A549 (cell line): ENCODE measurements at regions not wholly inside any gene's neighbourhood (a gene's known extent, or its start where the extent isn't known, plus 50 kb on each side); places are given as distances from the start of the nearest gene placed in this dataset.

Experiments used
- CEBPB ChIP-seq, 2 experiments: fragments of >200 bp in 1 of 2; sonication (Bioruptor Twin) in 1 of 2; formaldehyde crosslinking in 1 of 2; IDR thresholded peaks; 2 replicates each; pipeline ENCODE4 v1.6.1; 2012 to 2016
- CTCF ChIP-seq: fragments of >200 bp; sonication (Bioruptor Twin); formaldehyde crosslinking; IDR thresholded peaks from 3 replicates; pipeline ENCODE4 v1.5.1; 2016
- GATA3 ChIP-seq: IDR thresholded peaks from 2 replicates; pipeline ENCODE4 v1.6.1; 2012; ENCODE audit warnings: borderline replicate concordance
- KDM1A ChIP-seq: fragments of 200-600 bp; sonication (generic); IDR thresholded peaks from 2 replicates; pipeline ENCODE4 v1.6.1; 2016; ENCODE audit warnings: low read depth, mild to moderate bottlenecking
- MAZ ChIP-seq: fragments of 150-350 bp; IDR thresholded peaks from 2 replicates; pipeline ENCODE4 v1.6.1; 2014; ENCODE audit warnings: antibody characterized with exemption, low read depth, low read length, borderline replicate concordance
- MYC ChIP-seq: IDR thresholded peaks from 2 replicates; pipeline ENCODE4 v1.6.1; 2012; ENCODE audit warnings: mild to moderate bottlenecking, inconsistent platforms, low read length, improper control_type of control experiment, borderline replicate concordance
- POLR2A ChIP-seq: IDR thresholded peaks from 2 replicates; pipeline ENCODE4 v1.6.1; 2012; ENCODE audit warnings: mild to moderate bottlenecking, low read length
- POLR2AphosphoS2 ChIP-seq: conservative IDR thresholded peaks from 2 replicates; pipeline ENCODE4 v1.6.1; 2012; ENCODE audit warnings: low read length, improper control_type of control experiment, inconsistent platforms
- REST ChIP-seq: fragments of 200-600 bp; sonication (generic); IDR thresholded peaks from 2 replicates; pipeline ENCODE4 v1.6.1; 2016; ENCODE audit warnings: antibody characterized with exemption, mild to moderate bottlenecking, moderate library complexity
- RNF2 ChIP-seq: fragments of 200-600 bp; sonication (generic); IDR thresholded peaks from 2 replicates; pipeline ENCODE4 v1.6.1; 2016; ENCODE audit warnings: low read depth, mild to moderate bottlenecking, antibody characterized with exemption, moderate library complexity, borderline replicate concordance
- SREBF2 ChIP-seq: fragments of 450-650 bp; IDR thresholded peaks from 2 replicates; pipeline ENCODE4 v1.6.1; 2014; ENCODE audit warnings: mild to moderate bottlenecking, moderate library complexity
- ZNF302 ChIP-seq: fragments of 250-450 bp; sonication (Bioruptor Pico); IDR thresholded peaks from 2 replicates; pipeline ENCODE4 v1.9.0; 2021; ENCODE audit warnings: inconsistent platforms, mild to moderate bottlenecking, moderate library complexity

GRCh38 chr7:24069751-24070150, 214.2 kb upstream of the NPY start:
- TF ChIP-seq CTCF, result no peak
- TF ChIP-seq MYC, result no peak
- TF ChIP-seq KDM1A, result no peak
- TF ChIP-seq CEBPB (IDR thresholded peaks at IDR 0.05), result no peak
- no peak for TF ChIP-seq REST
- TF ChIP-seq ZNF302 (CRISPR knock-in tag), result no peak
- no peak for TF ChIP-seq MAZ
- no peak for TF ChIP-seq SREBF2
- TF ChIP-seq RNF2, result no peak
- TF ChIP-seq POLR2AphosphoS2, result no peak
- no peak for TF ChIP-seq POLR2A
- TF ChIP-seq GATA3, result no peak
